A549 (cell line): ENCODE measurements at regions not wholly inside any gene's neighbourhood (a gene's known extent, or its start where the extent isn't known, plus 50 kb on each side); places are given as distances from the start of the nearest gene placed in this dataset.

ENCODE experiments used
- ATAC-seq, 2 experiments: fragments of 200-7000 bp in 1 of 2; fragments of >200 bp in 1 of 2; cut with Nextera tagmentation in 1 of 2; cut with Tn5 transposase in 1 of 2; 3 replicates each; pipeline versions ENCODE4 v1.8.0 to v1.9.1; 2018 to 2020; ENCODE audit warnings: mild to moderate bottlenecking in 1 of 2, moderate library complexity in 1 of 2
- CTCF ChIA-PET: fragments of 300-600 bp; sonication (Branson Sonifier 250); formaldehyde crosslinking; extraction: SDS; loops from one replicate; lab custom pipeline; 2021; ENCODE audit warnings: antibody characterized with exemption, inconsistent platforms; lab: Yijun Ruan, JAX
- POLR2A ChIA-PET: fragments of 350-600 bp; formaldehyde crosslinking; extraction: SDS; loops from one replicate; lab custom pipeline; 2021; ENCODE audit warnings: antibody characterized with exemption, inconsistent platforms; lab: Yijun Ruan, JAX
- DNase-seq, 2 experiments: peaks; one replicate each; pipeline versions ENCODE4 v3.0.0 to v3.0.0-alpha.2; 2011 to 2016; ENCODE audit warnings: low read depth in 1 of 2, low spot score in 1 of 2
- FAIRE-seq: peaks from 2 replicates; lab custom pipeline; 2011; peaks lifted over from hg19 to GRCh38; lab: Jason Lieb, UNC
- H3K27ac ChIP-seq, 2 experiments: fragments of >200 bp; sonication (Bioruptor Twin); formaldehyde crosslinking; 3 replicates each; pipeline ENCODE4 v1.5.1; 2016 to 2017
- H3K4me1 ChIP-seq: fragments of >200 bp; sonication (Bioruptor Twin); formaldehyde crosslinking; 3 replicates; pipeline ENCODE4 v1.6.1; 2016
- H3K4me2 ChIP-seq: fragments of >200 bp; sonication (Bioruptor Twin); formaldehyde crosslinking; 3 replicates; pipeline ENCODE4 v1.6.1; 2016
- H3K4me3 ChIP-seq: fragments of >200 bp; sonication (Bioruptor Twin); formaldehyde crosslinking; 3 replicates; pipeline ENCODE4 v1.5.1; 2016
- H3K9me3 ChIP-seq: fragments of >200 bp; sonication (Bioruptor Twin); formaldehyde crosslinking; 3 replicates; pipeline ENCODE4 v1.6.1; 2016
- CBX8 ChIP-seq: fragments of 200-600 bp; sonication (generic); IDR thresholded peaks from 2 replicates; pipeline ENCODE4 v1.6.1; 2016
- ESRRA ChIP-seq: fragments of 150-350 bp; IDR thresholded peaks from 2 replicates; pipeline ENCODE4 v1.6.1; 2014; ENCODE audit warnings: mild to moderate bottlenecking, low read length, borderline replicate concordance
- FOSB ChIP-seq: fragments of 250-450 bp; sonication (Bioruptor Pico); IDR thresholded peaks from 2 replicates; pipeline ENCODE4 v1.5.0; 2020; ENCODE audit warnings: mild to moderate bottlenecking, moderate library complexity
- GATA3 ChIP-seq: IDR thresholded peaks from 2 replicates; pipeline ENCODE4 v1.6.1; 2012; ENCODE audit warnings: borderline replicate concordance
- HOXA7 ChIP-seq: fragments of 250-450 bp; sonication (Bioruptor Pico); IDR thresholded peaks from 2 replicates; pipeline ENCODE4 v1.5.0; 2020; ENCODE audit warnings: mild to moderate bottlenecking, moderate library complexity
- JUNB ChIP-seq: fragments of >200 bp; sonication (Bioruptor Twin); formaldehyde crosslinking; IDR thresholded peaks from 2 replicates; pipeline ENCODE4 v1.6.1; 2016
- KDM5A ChIP-seq: fragments of 200-600 bp; sonication (generic); IDR thresholded peaks from 2 replicates; pipeline ENCODE4 v1.6.1; 2016; ENCODE audit warnings: antibody characterized with exemption, mild to moderate bottlenecking
- MYC ChIP-seq: IDR thresholded peaks from 2 replicates; pipeline ENCODE4 v1.6.1; 2012; ENCODE audit warnings: mild to moderate bottlenecking, inconsistent platforms, low read length, improper control_type of control experiment, borderline replicate concordance
- NPAS2 ChIP-seq: fragments of 250-450 bp; sonication (Bioruptor Pico); IDR thresholded peaks from 2 replicates; pipeline ENCODE4 v1.8.0; 2022; ENCODE audit warnings: mild to moderate bottlenecking, moderate library complexity, borderline replicate concordance
- PHF8 ChIP-seq: fragments of 200-600 bp; sonication (generic); IDR thresholded peaks from 2 replicates; pipeline ENCODE4 v1.6.1; 2016; ENCODE audit warnings: low read depth, mild to moderate bottlenecking, antibody characterized with exemption, moderate library complexity, borderline replicate concordance
- POLR2AphosphoS2 ChIP-seq: conservative IDR thresholded peaks from 2 replicates; pipeline ENCODE4 v1.6.1; 2012; ENCODE audit warnings: low read length, improper control_type of control experiment, inconsistent platforms
- RCOR1 ChIP-seq: fragments of 150-350 bp; IDR thresholded peaks from 2 replicates; pipeline ENCODE4 v1.6.1; 2014; ENCODE audit warnings: antibody characterized with exemption, low read length, low read depth
- RNF2 ChIP-seq: fragments of 200-600 bp; sonication (generic); IDR thresholded peaks from 2 replicates; pipeline ENCODE4 v1.6.1; 2016; ENCODE audit warnings: low read depth, mild to moderate bottlenecking, antibody characterized with exemption, moderate library complexity, borderline replicate concordance
- SMC3 ChIP-seq: fragments of >200 bp; sonication (Bioruptor Twin); formaldehyde crosslinking; IDR thresholded peaks from 3 replicates; pipeline ENCODE4 v1.6.1; 2018; ENCODE audit warnings: inconsistent platforms
- ZFP36 ChIP-seq: fragments of 450-650 bp; IDR thresholded peaks from 2 replicates; pipeline ENCODE4 v1.6.1; 2014; ENCODE audit warnings: borderline replicate concordance; ENCODE audit not compliant: partially characterized antibody
- ZSCAN20 ChIP-seq: fragments of 250-450 bp; sonication (Bioruptor Pico); IDR thresholded peaks from 2 replicates; pipeline ENCODE4 v1.8.0; 2022; ENCODE audit warnings: mild to moderate bottlenecking, moderate library complexity
- WGBS: methylation state at CpG from one replicate; pipeline ENCODE4 v1.1.6; 2017; ENCODE audit errors: missing lambda C conversion rate; 5-methylcytosine and 5-hydroxymethylcytosine counted together
- TF ChIP-seq, protein P1 (sequence below): IDR thresholded peaks from 2 replicates; pipeline ENCODE4 v1.6.1; 2012
- TF ChIP-seq, protein P2 (sequence below): fragments of 250-450 bp; sonication (Bioruptor Pico); IDR thresholded peaks from 2 replicates; pipeline ENCODE4 v1.5.0; 2020; ENCODE audit warnings: low read depth, mild to moderate bottlenecking, moderate library complexity
- TF ChIP-seq, protein P3 (sequence below): fragments of >200 bp; sonication (Bioruptor Twin); formaldehyde crosslinking; IDR thresholded peaks from 3 replicates; pipeline ENCODE4 v1.5.1; 2016
- TF ChIP-seq, protein P4 (sequence below): fragments of 200-600 bp; sonication (generic); IDR thresholded peaks from 2 replicates; pipeline ENCODE4 v1.6.1; 2016; ENCODE audit warnings: antibody characterized with exemption, mild to moderate bottlenecking, moderate library complexity
- TF ChIP-seq, protein P5 (sequence below): IDR thresholded peaks from 2 replicates; pipeline ENCODE4 v1.6.1; 2012; ENCODE audit warnings: low read depth, borderline replicate concordance
- TF ChIP-seq, protein P6 (sequence below): IDR thresholded peaks from 2 replicates; pipeline ENCODE4 v1.6.1; 2012

DNA sequence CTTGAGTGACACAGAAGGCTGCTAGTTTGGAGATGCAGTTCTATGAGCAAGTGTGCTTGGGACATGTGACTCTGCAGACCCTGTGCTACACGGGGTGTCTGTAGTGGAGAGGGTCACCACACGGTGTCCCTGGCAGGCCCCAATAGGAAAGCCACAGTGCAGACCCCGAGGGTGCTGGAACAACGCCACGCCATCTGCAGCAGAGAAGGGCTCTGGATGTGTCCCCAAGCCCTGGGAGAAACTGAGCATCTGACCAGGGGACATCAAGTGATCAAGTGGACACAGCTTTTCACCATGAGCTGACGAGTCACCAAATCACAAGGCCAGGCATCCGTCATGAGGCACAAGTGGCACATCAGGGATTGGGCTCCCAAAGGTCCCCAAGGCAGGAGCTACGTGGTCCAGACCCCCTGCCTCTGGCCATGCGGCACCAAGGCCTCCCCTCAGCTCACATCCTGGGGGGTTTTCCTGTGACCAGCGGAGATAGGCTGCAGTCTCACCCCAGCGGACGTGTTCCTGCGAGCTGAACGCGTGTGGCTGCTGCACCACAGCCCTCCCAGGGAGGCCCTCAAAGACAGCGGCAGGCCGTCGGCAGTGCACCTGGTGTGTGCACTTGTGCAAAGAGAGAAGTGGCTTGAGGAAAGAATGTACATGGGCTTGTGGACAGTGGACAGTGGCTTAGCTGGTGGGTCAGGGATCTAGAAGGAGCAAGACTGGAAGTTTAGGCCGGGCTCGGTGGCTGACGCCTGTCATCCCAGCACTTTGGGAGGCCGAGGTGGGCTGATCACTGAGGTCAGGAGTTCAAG lies 96.7 kb downstream of the RPS6KA4 start:
- TF ChIP-seq ZFP36, result no peak
- no peak for TF ChIP-seq ESRRA
- TF ChIP-seq, protein P1, sequence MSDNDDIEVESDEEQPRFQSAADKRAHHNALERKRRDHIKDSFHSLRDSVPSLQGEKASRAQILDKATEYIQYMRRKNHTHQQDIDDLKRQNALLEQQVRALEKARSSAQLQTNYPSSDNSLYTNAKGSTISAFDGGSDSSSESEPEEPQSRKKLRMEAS, result no peak
- no peak for TF ChIP-seq SMC3
- no peak for TF ChIP-seq CBX8
- TF ChIP-seq, protein P2, sequence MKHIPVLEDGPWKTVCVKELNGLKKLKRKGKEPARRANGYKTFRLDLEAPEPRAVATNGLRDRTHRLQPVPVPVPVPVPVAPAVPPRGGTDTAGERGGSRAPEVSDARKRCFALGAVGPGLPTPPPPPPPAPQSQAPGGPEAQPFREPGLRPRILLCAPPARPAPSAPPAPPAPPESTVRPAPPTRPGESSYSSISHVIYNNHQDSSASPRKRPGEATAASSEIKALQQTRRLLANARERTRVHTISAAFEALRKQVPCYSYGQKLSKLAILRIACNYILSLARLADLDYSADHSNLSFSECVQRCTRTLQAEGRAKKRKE (CRISPR knock-in tag), result no peak
- TF ChIP-seq MYC, result no peak
- TF ChIP-seq RNF2, result no peak
- no peak for TF ChIP-seq KDM5A
- no peak for TF ChIP-seq JUNB
- TF ChIP-seq, protein P3, sequence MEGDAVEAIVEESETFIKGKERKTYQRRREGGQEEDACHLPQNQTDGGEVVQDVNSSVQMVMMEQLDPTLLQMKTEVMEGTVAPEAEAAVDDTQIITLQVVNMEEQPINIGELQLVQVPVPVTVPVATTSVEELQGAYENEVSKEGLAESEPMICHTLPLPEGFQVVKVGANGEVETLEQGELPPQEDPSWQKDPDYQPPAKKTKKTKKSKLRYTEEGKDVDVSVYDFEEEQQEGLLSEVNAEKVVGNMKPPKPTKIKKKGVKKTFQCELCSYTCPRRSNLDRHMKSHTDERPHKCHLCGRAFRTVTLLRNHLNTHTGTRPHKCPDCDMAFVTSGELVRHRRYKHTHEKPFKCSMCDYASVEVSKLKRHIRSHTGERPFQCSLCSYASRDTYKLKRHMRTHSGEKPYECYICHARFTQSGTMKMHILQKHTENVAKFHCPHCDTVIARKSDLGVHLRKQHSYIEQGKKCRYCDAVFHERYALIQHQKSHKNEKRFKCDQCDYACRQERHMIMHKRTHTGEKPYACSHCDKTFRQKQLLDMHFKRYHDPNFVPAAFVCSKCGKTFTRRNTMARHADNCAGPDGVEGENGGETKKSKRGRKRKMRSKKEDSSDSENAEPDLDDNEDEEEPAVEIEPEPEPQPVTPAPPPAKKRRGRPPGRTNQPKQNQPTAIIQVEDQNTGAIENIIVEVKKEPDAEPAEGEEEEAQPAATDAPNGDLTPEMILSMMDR, result no peak
- TF ChIP-seq ZSCAN20 (CRISPR knock-in tag), result no peak
- TF ChIP-seq, protein P4, sequence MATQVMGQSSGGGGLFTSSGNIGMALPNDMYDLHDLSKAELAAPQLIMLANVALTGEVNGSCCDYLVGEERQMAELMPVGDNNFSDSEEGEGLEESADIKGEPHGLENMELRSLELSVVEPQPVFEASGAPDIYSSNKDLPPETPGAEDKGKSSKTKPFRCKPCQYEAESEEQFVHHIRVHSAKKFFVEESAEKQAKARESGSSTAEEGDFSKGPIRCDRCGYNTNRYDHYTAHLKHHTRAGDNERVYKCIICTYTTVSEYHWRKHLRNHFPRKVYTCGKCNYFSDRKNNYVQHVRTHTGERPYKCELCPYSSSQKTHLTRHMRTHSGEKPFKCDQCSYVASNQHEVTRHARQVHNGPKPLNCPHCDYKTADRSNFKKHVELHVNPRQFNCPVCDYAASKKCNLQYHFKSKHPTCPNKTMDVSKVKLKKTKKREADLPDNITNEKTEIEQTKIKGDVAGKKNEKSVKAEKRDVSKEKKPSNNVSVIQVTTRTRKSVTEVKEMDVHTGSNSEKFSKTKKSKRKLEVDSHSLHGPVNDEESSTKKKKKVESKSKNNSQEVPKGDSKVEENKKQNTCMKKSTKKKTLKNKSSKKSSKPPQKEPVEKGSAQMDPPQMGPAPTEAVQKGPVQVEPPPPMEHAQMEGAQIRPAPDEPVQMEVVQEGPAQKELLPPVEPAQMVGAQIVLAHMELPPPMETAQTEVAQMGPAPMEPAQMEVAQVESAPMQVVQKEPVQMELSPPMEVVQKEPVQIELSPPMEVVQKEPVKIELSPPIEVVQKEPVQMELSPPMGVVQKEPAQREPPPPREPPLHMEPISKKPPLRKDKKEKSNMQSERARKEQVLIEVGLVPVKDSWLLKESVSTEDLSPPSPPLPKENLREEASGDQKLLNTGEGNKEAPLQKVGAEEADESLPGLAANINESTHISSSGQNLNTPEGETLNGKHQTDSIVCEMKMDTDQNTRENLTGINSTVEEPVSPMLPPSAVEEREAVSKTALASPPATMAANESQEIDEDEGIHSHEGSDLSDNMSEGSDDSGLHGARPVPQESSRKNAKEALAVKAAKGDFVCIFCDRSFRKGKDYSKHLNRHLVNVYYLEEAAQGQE, result no peak
- TF ChIP-seq POLR2AphosphoS2, result no peak
- no peak for TF ChIP-seq GATA3
- TF ChIP-seq FOSB, result no peak
- no peak for TF ChIP-seq HOXA7 (CRISPR knock-in tag)
- TF ChIP-seq, all 56 proteins: peak for 0
- no peaks in the 10 kb centered on the region for H3K9me3 ChIP-seq
- no peak for ATAC-seq
- DNase-seq, result no peak
- ChIA-PET CTCF (interaction anchor here (0.6 to 18.0 kb wide), 5 partner anchors 34 to 283 kb away, joined by 3 to 255 read pairs (median 3); no protein-coding TSS in a partner anchor), POLR2A (no interaction called here)
- FAIRE-seq, result no peak
- H3K4me3 ChIP-seq, result no peak overlapping the region
- no peaks in the 10 kb centered on the region for H3K4me1 ChIP-seq
- no peak overlapping the region for H3K27ac ChIP-seq
- 66% methylated on average over 20 of the region's 22 CpGs for WGBS
- no peak overlapping the region for H3K4me2 ChIP-seq

DNA sequence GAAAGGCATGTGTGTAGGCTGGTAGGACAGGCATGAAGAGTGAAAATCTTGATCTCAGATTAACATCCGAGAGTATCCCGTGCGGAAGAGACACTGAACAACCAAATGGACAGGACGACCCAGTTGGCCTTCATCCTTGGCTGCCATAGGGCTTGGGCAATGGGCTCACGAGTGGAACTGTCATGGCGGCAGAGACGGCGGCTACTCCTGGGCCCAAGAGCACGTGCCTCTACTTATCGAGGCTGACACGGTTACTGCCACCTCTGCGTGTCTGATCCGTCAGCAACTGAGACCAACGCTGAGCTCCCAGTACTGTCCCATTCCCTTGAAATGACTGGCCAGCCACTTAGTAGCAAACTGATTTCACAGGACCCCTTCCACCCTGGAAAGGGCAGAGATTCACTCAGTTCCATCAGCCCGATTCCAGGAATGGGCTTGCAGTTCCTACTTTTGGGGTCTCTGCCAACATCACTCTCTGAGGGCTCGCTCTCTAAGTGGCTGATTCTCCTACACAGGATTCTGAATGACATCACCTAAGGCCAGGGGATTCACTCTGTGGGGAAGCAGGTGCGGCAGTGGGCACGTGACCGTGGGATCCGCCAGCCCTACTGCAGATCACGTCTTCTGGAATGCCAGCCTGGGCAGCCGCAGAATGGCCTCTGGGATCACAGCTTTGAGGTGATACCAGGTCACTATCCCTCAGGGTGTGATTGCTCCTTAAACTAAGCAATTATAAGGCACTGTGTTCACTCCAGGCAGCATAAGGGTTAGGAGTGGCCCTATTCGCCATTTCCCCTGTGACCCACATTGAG lies 97.8 kb downstream of the RPS6KA4 start:
- Histone ChIP-seq H3K27ac (no peak overlapping the region), H3K4me3 (no peak overlapping the region), H3K4me2 (no peak overlapping the region), H3K9me3 (no peaks in the 10 kb centered on the region), H3K4me1 (no peaks in the 10 kb centered on the region)
- FAIRE-seq, result no peak
- WGBS, result 71% methylated on average over 23 of the region's 23 CpGs
- ATAC-seq, result no peak
- CTCF ChIA-PET, result interaction anchor here (0.7 to 18.0 kb wide), 7 partner anchors 7 to 282 kb away, joined by 3 to 255 read pairs (median 5); no protein-coding TSS in a partner anchor
- no peak for DNase-seq
- POLR2A ChIA-PET, result no interaction called here
- TF ChIP-seq SMC3, result no peak
- no peak for TF ChIP-seq PHF8
- TF ChIP-seq NPAS2 (CRISPR knock-in tag), result no peak
- TF ChIP-seq, protein P4, result no peak
- TF ChIP-seq, protein P5, sequence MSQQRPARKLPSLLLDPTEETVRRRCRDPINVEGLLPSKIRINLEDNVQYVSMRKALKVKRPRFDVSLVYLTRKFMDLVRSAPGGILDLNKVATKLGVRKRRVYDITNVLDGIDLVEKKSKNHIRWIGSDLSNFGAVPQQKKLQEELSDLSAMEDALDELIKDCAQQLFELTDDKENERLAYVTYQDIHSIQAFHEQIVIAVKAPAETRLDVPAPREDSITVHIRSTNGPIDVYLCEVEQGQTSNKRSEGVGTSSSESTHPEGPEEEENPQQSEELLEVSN, result no peak
- TF ChIP-seq, protein P6, sequence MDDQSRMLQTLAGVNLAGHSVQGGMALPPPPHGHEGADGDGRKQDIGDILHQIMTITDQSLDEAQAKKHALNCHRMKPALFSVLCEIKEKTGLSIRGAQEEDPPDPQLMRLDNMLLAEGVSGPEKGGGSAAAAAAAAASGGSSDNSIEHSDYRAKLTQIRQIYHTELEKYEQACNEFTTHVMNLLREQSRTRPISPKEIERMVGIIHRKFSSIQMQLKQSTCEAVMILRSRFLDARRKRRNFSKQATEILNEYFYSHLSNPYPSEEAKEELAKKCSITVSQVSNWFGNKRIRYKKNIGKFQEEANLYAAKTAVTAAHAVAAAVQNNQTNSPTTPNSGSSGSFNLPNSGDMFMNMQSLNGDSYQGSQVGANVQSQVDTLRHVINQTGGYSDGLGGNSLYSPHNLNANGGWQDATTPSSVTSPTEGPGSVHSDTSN, result no peak
- TF ChIP-seq RCOR1, result no peak
